Hepatocyte (in vitro differentiated cells): ENCODE measurements at regions not wholly inside any gene's neighbourhood (a gene's known extent, or its start where the extent isn't known, plus 50 kb on each side); places are given as distances from the start of the nearest gene placed in this dataset.

Source experiments
- DNase-seq: peaks from one replicate; pipeline ENCODE4 v3.0.0-alpha.2; 2016; ENCODE audit warnings: low spot score
- H2AFZ ChIP-seq: fragments of 200-600 bp; sonication (generic); 2 replicates; pipeline ENCODE4 v1.6.0; 2016; ENCODE audit warnings: antibody characterized with exemption, mild to moderate bottlenecking
- H3K27ac ChIP-seq: fragments of 200-600 bp; sonication (generic); 2 replicates; pipeline ENCODE4 v1.5.1; 2016; ENCODE audit warnings: mild to moderate bottlenecking
- H3K27me3 ChIP-seq: fragments of 200-600 bp; sonication (generic); 2 replicates; pipeline ENCODE4 v1.6.1; 2016
- H3K36me3 ChIP-seq: fragments of 200-600 bp; sonication (generic); replicated peaks from 2 replicates; pipeline ENCODE4 v1.5.1; 2016; ENCODE audit warnings: low read depth; ENCODE audit not compliant: insufficient read depth
- H3K4me1 ChIP-seq: fragments of 200-600 bp; sonication (generic); 2 replicates; pipeline ENCODE4 v1.5.1; 2016; ENCODE audit warnings: mild to moderate bottlenecking, moderate library complexity; ENCODE audit not compliant: insufficient read depth
- H3K4me2 ChIP-seq: fragments of 200-600 bp; sonication (generic); 2 replicates; pipeline ENCODE4 v1.6.0; 2016
- H3K4me3 ChIP-seq: fragments of 200-600 bp; sonication (generic); 2 replicates; pipeline ENCODE4 v1.5.1; 2016; ENCODE audit warnings: mild to moderate bottlenecking
- H3K79me2 ChIP-seq: fragments of 200-600 bp; sonication (generic); 2 replicates; pipeline ENCODE4 v1.6.0; 2017; ENCODE audit warnings: mild to moderate bottlenecking
- H3K9me2 ChIP-seq: fragments of 200-600 bp; sonication (generic); replicated peaks from 2 replicates; pipeline ENCODE4 v1.6.0; 2017; ENCODE audit warnings: mild to moderate bottlenecking; ENCODE audit not compliant: insufficient read depth
- H3K9me3 ChIP-seq: fragments of 200-600 bp; sonication (generic); 2 replicates; pipeline ENCODE4 v1.5.1; 2016; ENCODE audit warnings: low read depth, mild to moderate bottlenecking
- H4K20me1 ChIP-seq: fragments of 200-600 bp; sonication (generic); 2 replicates; pipeline ENCODE4 v1.6.0; 2016; ENCODE audit warnings: mild to moderate bottlenecking; ENCODE audit not compliant: insufficient read depth, poor library complexity, severe bottlenecking
- EZH2 ChIP-seq: fragments of 200-600 bp; sonication (generic); IDR thresholded peaks from 2 replicates; pipeline ENCODE4 v1.6.1; 2016; ENCODE audit warnings: antibody characterized with exemption, mild to moderate bottlenecking, borderline replicate concordance
- EZH2phosphoT487 ChIP-seq: fragments of 200-600 bp; sonication (generic); IDR thresholded peaks from one replicate; pipeline ENCODE4 v1.6.1; 2018; ENCODE audit warnings: antibody characterized with exemption, mild to moderate bottlenecking, low read depth, moderate library complexity; ENCODE audit not compliant: unreplicated experiment, severe bottlenecking
- WGBS: methylation state at CpG from one replicate; pipeline ENCODE4 v1.1.6; 2016; ENCODE audit warnings: low lambda C conversion rate; ENCODE audit errors: missing lambda C conversion rate; 5-methylcytosine and 5-hydroxymethylcytosine counted together
- TF ChIP-seq, protein P1 (sequence below): fragments of 200-600 bp; sonication (generic); IDR thresholded peaks from 2 replicates; pipeline ENCODE4 v1.5.1; 2016; ENCODE audit warnings: antibody characterized with exemption, mild to moderate bottlenecking; ENCODE audit not compliant: poor library complexity

DNA sequence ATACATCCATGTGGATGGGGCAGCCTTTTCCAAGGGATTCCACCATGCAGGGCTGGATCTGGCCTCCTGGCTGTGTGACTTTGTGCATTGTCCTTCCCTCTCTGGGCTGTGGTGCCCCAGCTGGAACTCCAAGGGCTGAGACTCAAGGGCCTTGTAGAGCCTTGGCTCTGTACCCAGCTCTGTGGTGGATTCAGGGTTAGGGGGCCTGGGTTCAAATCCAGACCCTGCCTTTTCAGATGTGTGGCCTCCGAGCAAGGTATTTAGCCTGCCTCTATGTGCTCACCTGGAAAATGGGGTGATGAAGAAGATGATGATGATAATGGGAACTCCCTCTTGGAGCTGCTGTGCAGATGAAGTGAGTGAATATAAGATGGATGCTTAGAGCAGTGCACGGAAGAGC is 161.9 kb downstream of the WNT7A start:
- H3K27me3 ChIP-seq, result no peaks in the 10 kb centered on the region
- H2AFZ ChIP-seq, result no peak overlapping the region
- H4K20me1 ChIP-seq, result no peaks in the 10 kb centered on the region
- no peaks in the 10 kb centered on the region for H3K79me2 ChIP-seq
- DNase-seq, result no peak
- H3K9me3 ChIP-seq, result no peaks in the 10 kb centered on the region
- H3K36me3 ChIP-seq, result no peaks in the 10 kb centered on the region
- TF ChIP-seq, protein P1, sequence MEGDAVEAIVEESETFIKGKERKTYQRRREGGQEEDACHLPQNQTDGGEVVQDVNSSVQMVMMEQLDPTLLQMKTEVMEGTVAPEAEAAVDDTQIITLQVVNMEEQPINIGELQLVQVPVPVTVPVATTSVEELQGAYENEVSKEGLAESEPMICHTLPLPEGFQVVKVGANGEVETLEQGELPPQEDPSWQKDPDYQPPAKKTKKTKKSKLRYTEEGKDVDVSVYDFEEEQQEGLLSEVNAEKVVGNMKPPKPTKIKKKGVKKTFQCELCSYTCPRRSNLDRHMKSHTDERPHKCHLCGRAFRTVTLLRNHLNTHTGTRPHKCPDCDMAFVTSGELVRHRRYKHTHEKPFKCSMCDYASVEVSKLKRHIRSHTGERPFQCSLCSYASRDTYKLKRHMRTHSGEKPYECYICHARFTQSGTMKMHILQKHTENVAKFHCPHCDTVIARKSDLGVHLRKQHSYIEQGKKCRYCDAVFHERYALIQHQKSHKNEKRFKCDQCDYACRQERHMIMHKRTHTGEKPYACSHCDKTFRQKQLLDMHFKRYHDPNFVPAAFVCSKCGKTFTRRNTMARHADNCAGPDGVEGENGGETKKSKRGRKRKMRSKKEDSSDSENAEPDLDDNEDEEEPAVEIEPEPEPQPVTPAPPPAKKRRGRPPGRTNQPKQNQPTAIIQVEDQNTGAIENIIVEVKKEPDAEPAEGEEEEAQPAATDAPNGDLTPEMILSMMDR, result no peak
- TF ChIP-seq EZH2, result no peak
- no peak for TF ChIP-seq EZH2phosphoT487
- no peak overlapping the region for H3K27ac ChIP-seq
- H3K4me2 ChIP-seq, result peak overlapping the region; percentile 14
- 78% methylated on average over 2 of the region's 2 CpGs for WGBS
- H3K4me1 ChIP-seq, result no peaks in the 10 kb centered on the region
- no peak overlapping the region for H3K4me3 ChIP-seq
- H3K9me2 ChIP-seq, result no peaks in the 10 kb centered on the region

DNA sequence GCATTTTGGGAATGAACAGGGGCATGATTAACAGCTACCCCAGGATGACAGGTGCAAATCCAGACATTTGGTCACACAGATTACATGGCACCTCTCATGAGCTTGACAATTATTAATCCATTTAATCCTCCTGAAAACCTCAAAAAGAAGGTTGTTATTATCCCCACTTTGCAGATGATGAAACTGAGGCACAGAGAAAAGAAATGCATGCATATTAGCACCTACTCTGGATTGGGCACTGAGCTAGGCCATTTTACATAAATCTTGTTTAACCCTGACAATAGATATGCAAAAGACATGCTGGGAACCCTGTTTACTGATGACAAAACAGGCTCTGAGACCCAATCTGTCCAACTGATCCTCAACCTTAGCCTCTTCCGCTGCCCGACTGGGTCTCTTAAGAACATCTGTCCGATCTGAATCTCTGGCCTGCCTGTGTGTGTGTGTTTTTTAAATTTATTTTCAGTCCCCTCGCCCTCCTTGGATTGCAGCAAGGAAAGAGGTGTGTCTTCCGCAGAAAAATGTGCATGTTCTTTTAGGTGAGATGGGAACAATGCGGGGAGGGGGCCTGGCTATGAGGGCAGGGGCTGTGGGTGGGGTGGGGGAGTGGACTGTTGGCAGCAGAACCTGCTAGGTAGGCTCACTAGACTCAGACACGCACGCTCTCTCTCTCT is 162.5 kb downstream of the WNT7A start:
- no peak for DNase-seq
- no peaks in the 10 kb centered on the region for H3K79me2 ChIP-seq
- no peaks in the 10 kb centered on the region for H3K4me1 ChIP-seq
- no peaks in the 10 kb centered on the region for H3K36me3 ChIP-seq
- H3K27ac ChIP-seq, result no peak overlapping the region
- H2AFZ ChIP-seq, result no peak overlapping the region
- no peak for TF ChIP-seq EZH2phosphoT487
- TF ChIP-seq, protein P1, result no peak
- TF ChIP-seq EZH2, result no peak
- no peaks in the 10 kb centered on the region for H4K20me1 ChIP-seq
- H3K9me3 ChIP-seq, result no peaks in the 10 kb centered on the region
- H3K4me3 ChIP-seq, result no peak overlapping the region
- WGBS, result 74% methylated on average over 8 of the region's 8 CpGs
- no peaks in the 10 kb centered on the region for H3K27me3 ChIP-seq
- H3K9me2 ChIP-seq, result no peaks in the 10 kb centered on the region
- no peak overlapping the region for H3K4me2 ChIP-seq

GRCh38 chr3:13716540-13717221 is 163.2 kb downstream of the WNT7A start:
- DNase-seq, result no peak
- H3K27me3 ChIP-seq, result no peaks in the 10 kb centered on the region
- H4K20me1 ChIP-seq, result no peaks in the 10 kb centered on the region
- no peak overlapping the region for H2AFZ ChIP-seq
- no peak overlapping the region for H3K27ac ChIP-seq
- H3K36me3 ChIP-seq, result no peaks in the 10 kb centered on the region
- H3K9me2 ChIP-seq, result no peaks in the 10 kb centered on the region
- no peaks in the 10 kb centered on the region for H3K4me1 ChIP-seq
- no peak overlapping the region for H3K4me2 ChIP-seq
- no peaks in the 10 kb centered on the region for H3K79me2 ChIP-seq
- no peak overlapping the region for H3K4me3 ChIP-seq
- 87% methylated on average over 7 of the region's 7 CpGs for WGBS
- TF ChIP-seq EZH2, result no peak
- TF ChIP-seq EZH2phosphoT487, result no peak
- TF ChIP-seq, protein P1, result no peak
- H3K9me3 ChIP-seq, result no peaks in the 10 kb centered on the region
